ENCODE measurements at regions not wholly inside any gene's neighbourhood (a gene's known extent, or its start where the extent isn't known, plus 50 kb on each side); places are given as distances from the start of the nearest gene placed in this dataset.

- TF ChIP-seq CTCF (IDR thresholded peaks at IDR 0.05) (no peak), POLR2AphosphoS5 (IDR thresholded peaks at IDR 0.05) (no peak)
Measured at GRCh38 chr17:52242268-52242667, 83.8 kb upstream of the CA10 start.

All from stomach (tissue), 4 donors.